Uterus (tissue), 2 donors: ENCODE measurements at regions not wholly inside any gene's neighbourhood (a gene's known extent, or its start where the extent isn't known, plus 50 kb on each side); places are given as distances from the start of the nearest gene placed in this dataset.

ENCODE experiments used
- CTCF ChIP-seq, 4 experiments: fragments of 200-600 bp in 2 of 4; fragments of 450-650 bp in 2 of 4; sonication (generic) in 2 of 4; IDR thresholded peaks; one replicate each; pipeline ENCODE4 v1.5.1; 2016 to 2019; ENCODE audit warnings: antibody characterized with exemption in 4 of 4, mild to moderate bottlenecking in 2 of 4, moderate library complexity in 1 of 4
- POLR2A ChIP-seq, 2 donors: fragments of 450-650 bp; IDR thresholded peaks; one replicate each; pipeline ENCODE4 v1.6.1; 2016; ENCODE audit warnings: antibody characterized with exemption in 2 of 2, mild to moderate bottlenecking in 1 of 2, moderate library complexity in 1 of 2

GRCh38 chr9:31302620-31303418, 1081.6 kb upstream of the ACO1 start:
- TF ChIP-seq CTCF (IDR thresholded peaks at IDR 0.05) (no peak), POLR2A (IDR thresholded peaks at IDR 0.05) (no peak)
